CD14-positive monocyte (primary cell): ENCODE measurements at regions not wholly inside any gene's neighbourhood (a gene's known extent, or its start where the extent isn't known, plus 50 kb on each side); places are given as distances from the start of the nearest gene placed in this dataset.

Experiments used
- DNase-seq, 3 donors: peaks; one replicate each; pipeline ENCODE4 v3.0.0-alpha.2; 2011 to 2022
- H2AFZ ChIP-seq: 2 replicates; pipeline ENCODE4 v1.6.0; 2012; ENCODE audit warnings: mild to moderate bottlenecking, low read depth, low read length, inconsistent platforms; ENCODE audit not compliant: insufficient read depth, poor library complexity, severe bottlenecking
- H3K27ac ChIP-seq, 2 donors: 1 replicate in 1 of 2; 2 replicates in 1 of 2; pipeline ENCODE4 v1.5.1; 2012 to 2013; ENCODE audit warnings: low read length in 2 of 2, control low read depth in 1 of 2, inconsistent platforms in 1 of 2, low read depth in 1 of 2, mild to moderate bottlenecking in 1 of 2
- H3K27me3 ChIP-seq, 2 donors: one replicate each; pipeline versions ENCODE4 v1.6.0 to v1.6.1; 2011 to 2013; ENCODE audit warnings: low read length in 2 of 2; ENCODE audit not compliant: control insufficient read depth in 2 of 2, insufficient read depth in 2 of 2
- H3K36me3 ChIP-seq, 2 donors: replicated peaks in 1 of 2; 1 replicate in 1 of 2; 2 replicates in 1 of 2; pipeline versions ENCODE4 v1.5.1 to v1.6.1; 2012 to 2013; ENCODE audit warnings: low read length in 2 of 2, control low read depth in 1 of 2, inconsistent platforms in 1 of 2, mild to moderate bottlenecking in 1 of 2; ENCODE audit not compliant: insufficient read depth in 2 of 2, control insufficient read depth in 1 of 2
- H3K4me1 ChIP-seq, 2 donors: 1 replicate in 1 of 2; 2 replicates in 1 of 2; pipeline versions ENCODE4 v1.5.1 to v1.6.1; 2012 to 2013; ENCODE audit warnings: low read length in 2 of 2, control low read depth in 1 of 2, inconsistent platforms in 1 of 2, mild to moderate bottlenecking in 1 of 2, moderate library complexity in 1 of 2; ENCODE audit not compliant: insufficient read depth in 2 of 2, control insufficient read depth in 1 of 2
- H3K4me2 ChIP-seq: replicated peaks from 2 replicates; pipeline ENCODE3; 2012; ENCODE audit warnings: low read length, moderate library complexity, mild to moderate bottlenecking; ENCODE audit not compliant: poor library complexity, severe bottlenecking; ENCODE audit errors: extremely low read depth
- H3K4me3 ChIP-seq, 3 experiments: fragments of 200-600 bp in 1 of 3; sonication (generic) in 1 of 3; replicated peaks in 1 of 3; 1 replicate in 2 of 3; 2 replicates in 1 of 3; pipeline ENCODE4 v1.5.1; 2011 to 2013; ENCODE audit warnings: low read length in 3 of 3, mild to moderate bottlenecking in 3 of 3, control low read depth in 2 of 3, low read depth in 2 of 3, inconsistent platforms in 1 of 3, moderate library complexity in 1 of 3
- H3K79me2 ChIP-seq: 2 replicates; pipeline ENCODE4 v1.6.0; 2012; ENCODE audit warnings: mild to moderate bottlenecking, control low read depth, inconsistent platforms, low read length, moderate library complexity; ENCODE audit not compliant: insufficient read depth
- H3K9ac ChIP-seq: 2 replicates; pipeline ENCODE4 v1.6.0; 2017; ENCODE audit warnings: low read length, mild to moderate bottlenecking; ENCODE audit not compliant: insufficient read depth, poor library complexity, severe bottlenecking
- H3K9me3 ChIP-seq, 2 donors: replicated peaks in 1 of 2; 1 replicate in 1 of 2; 2 replicates in 1 of 2; pipeline versions ENCODE4 v1.5.1 to v1.6.1; 2012 to 2013; ENCODE audit warnings: low read length in 2 of 2, control low read depth in 1 of 2; ENCODE audit not compliant: control insufficient read depth in 1 of 2, insufficient read depth in 1 of 2
- H4K20me1 ChIP-seq: 2 replicates; pipeline ENCODE4 v1.6.0; 2012; ENCODE audit warnings: mild to moderate bottlenecking, low read length, control low read depth, moderate library complexity; ENCODE audit not compliant: insufficient read depth
- H3K27ac Mint-ChIP-seq, 7 donors: one replicate each; pipeline ENCODE4 v1.8.0; 2020; ENCODE audit warnings: mild to moderate bottlenecking in 7 of 7, mixed read lengths in 7 of 7, moderate library complexity in 6 of 7, inconsistent platforms in 2 of 7
- H3K27me3 Mint-ChIP-seq, 3 donors: one replicate each; pipeline ENCODE4 v1.8.0; 2021 to 2022; ENCODE audit warnings: low read depth in 3 of 3, mild to moderate bottlenecking in 3 of 3, mixed read lengths in 3 of 3, moderate library complexity in 3 of 3, inconsistent platforms in 1 of 3
- H3K36me3 Mint-ChIP-seq, 2 donors: one replicate each; pipeline ENCODE4 v1.8.0; 2020; ENCODE audit warnings: mixed read lengths in 2 of 2, inconsistent platforms in 1 of 2, mild to moderate bottlenecking in 1 of 2
- H3K4me1 Mint-ChIP-seq: one replicate; pipeline ENCODE4 v1.8.0; 2020; ENCODE audit warnings: mild to moderate bottlenecking, mixed read lengths
- H3K4me3 Mint-ChIP-seq, 2 donors: one replicate each; pipeline ENCODE4 v1.8.0; 2020; ENCODE audit warnings: mild to moderate bottlenecking in 2 of 2, mixed read lengths in 2 of 2, moderate library complexity in 1 of 2
- H3K9me3 Mint-ChIP-seq, 7 donors: one replicate each; pipeline ENCODE4 v1.8.0; 2020 to 2022; ENCODE audit warnings: mixed read lengths in 7 of 7, mild to moderate bottlenecking in 6 of 7, moderate library complexity in 6 of 7, inconsistent platforms in 2 of 7
- CTCF ChIP-seq: fragments of 200-600 bp; IDR thresholded peaks from one replicate; pipeline ENCODE4 v1.8.0; 2022; ENCODE audit warnings: antibody characterized with exemption, mild to moderate bottlenecking
- WGBS: methylation state at CpG from one replicate; pipeline ENCODE4 v1.1.5; 2013; ENCODE audit warnings: missing lambda C conversion rate; ENCODE audit not compliant: insufficient coverage; 5-methylcytosine and 5-hydroxymethylcytosine counted together
- intact Hi-C, 2 donors: fragments of 100-400 bp; cut with micrococcal nuclease; formaldehyde crosslinking; loops; one replicate each; pipeline versions ENCODE4 v1.15.0 to v1.15.1; 2023

- WGBS: 88% methylated on average over 1 of the region's 2 CpGs
- Histone ChIP-seq H3K27me3 (no peaks in the 10 kb centered on the region), H3K79me2 (no peaks in the 10 kb centered on the region), H3K36me3 (no peaks in the 10 kb centered on the region), H3K9ac (no peak overlapping the region), H3K4me1 (no peaks in the 10 kb centered on the region), H4K20me1 (no peaks in the 10 kb centered on the region), H3K4me2 (no peak overlapping the region), H3K4me3 (no peak overlapping the region), H3K9me3 (no peaks in the 10 kb centered on the region), H2AFZ (no peak overlapping the region), H3K27ac (no peak overlapping the region)
- intact Hi-C loops: no loop called here
- DNase-seq: no peak
- Mint-ChIP-seq H3K36me3 (no peaks in the 10 kb centered on the region), H3K4me1 (no peaks in the 10 kb centered on the region), H3K9me3 (no peaks in the 10 kb centered on the region), H3K27ac (no peak overlapping the region), H3K27me3 (peaks cover 0 to 1% (median 0%) of the 10 kb centered on the region in 3 donors), H3K4me3 (no peak overlapping the region)
- TF ChIP-seq CTCF: no peak
Measured at GRCh38 chr5:135720191-135720590, 114.3 kb upstream of the SLC25A48 start.

- Mint-ChIP-seq H3K4me3 (no peak overlapping the region), H3K27ac (no peak overlapping the region), H3K9me3 (no peaks in the 10 kb centered on the region), H3K36me3 (no peaks in the 10 kb centered on the region), H3K27me3 (peaks cover 0 to 1% (median 0%) of the 10 kb centered on the region in 3 donors), H3K4me1 (no peaks in the 10 kb centered on the region)
- no peaks in the 10 kb centered on the region for H3K36me3 ChIP-seq
- no peak overlapping the region for H2AFZ ChIP-seq
- H4K20me1 ChIP-seq: no peaks in the 10 kb centered on the region
- no peak overlapping the region for H3K4me2 ChIP-seq
- no peak for DNase-seq
- no peak overlapping the region for H3K4me3 ChIP-seq
- intact Hi-C loops: no loop called here
- H3K79me2 ChIP-seq: no peaks in the 10 kb centered on the region
- H3K9me3 ChIP-seq: no peaks in the 10 kb centered on the region
- no peak overlapping the region for H3K9ac ChIP-seq
- TF ChIP-seq CTCF: no peak
- no peaks in the 10 kb centered on the region for H3K4me1 ChIP-seq
- 100% methylated on average over 1 of the region's 4 CpGs for WGBS
- no peaks in the 10 kb centered on the region for H3K27me3 ChIP-seq
- no peak overlapping the region for H3K27ac ChIP-seq
Measured at GRCh38 chr5:135719428-135720063, 114.9 kb upstream of the SLC25A48 start.
